Activated T-cell treated with anti-CD3 and anti-CD28 coated beads for 4 hours (primary cell): ENCODE measurements at regions not wholly inside any gene's neighbourhood (a gene's known extent, or its start where the extent isn't known, plus 50 kb on each side); places are given as distances from the start of the nearest gene placed in this dataset.

Experiments
- DNase-seq: peaks from one replicate; pipeline ENCODE4 v3.0.0-alpha.2; 2020

GRCh38 chr22:49195636-49196035 is 632.0 kb downstream of the BRD1 start:
- no peak for DNase-seq

- DNase-seq = no peak
Measured at GRCh38 chr22:49193901-49194465, 633.7 kb downstream of the BRD1 start.

- DNase-seq = no peak
Measured at GRCh38 chr22:49193348-49193747, 634.3 kb downstream of the BRD1 start.

GRCh38 chr22:49192857-49193250 is 634.8 kb downstream of the BRD1 start:
- no peak for DNase-seq

GRCh38 chr22:49192180-49192856 is 635.4 kb downstream of the BRD1 start:
- DNase-seq = no peak

GRCh38 chr22:49191506-49191980 is 636.1 kb downstream of the BRD1 start:
- no peak for DNase-seq

- DNase-seq = no peak
Measured at GRCh38 chr22:49190816-49191505, 636.7 kb downstream of the BRD1 start.

- DNase-seq = no peak
Measured at GRCh38 chr22:49189871-49190270, 637.8 kb downstream of the BRD1 start.

GRCh38 chr22:49188591-49188990 is 639.1 kb downstream of the BRD1 start:
- no peak for DNase-seq

- no peak for DNase-seq
Measured at GRCh38 chr22:49188091-49188490, 639.6 kb downstream of the BRD1 start.

GRCh38 chr22:49186762-49187161 is 640.9 kb downstream of the BRD1 start:
- DNase-seq = no peak

GRCh38 chr22:49186293-49186692 is 641.4 kb downstream of the BRD1 start:
- DNase-seq = no peak

GRCh38 chr22:49185312-49185969 is 642.2 kb downstream of the BRD1 start:
- no peak for DNase-seq

- DNase-seq = no peak
Measured at GRCh38 chr22:49184736-49185135, 642.9 kb downstream of the BRD1 start.

GRCh38 chr22:49183826-49184216 is 643.9 kb downstream of the BRD1 start:
- no peak for DNase-seq

GRCh38 chr22:49183208-49183825 is 644.4 kb downstream of the BRD1 start:
- DNase-seq = no peak

GRCh38 chr22:49182416-49182815 is 645.3 kb downstream of the BRD1 start:
- DNase-seq = no peak

- no peak for DNase-seq
Measured at GRCh38 chr22:49181942-49182341, 645.7 kb downstream of the BRD1 start.

- DNase-seq = no peak
Measured at GRCh38 chr22:49181431-49181830, 646.2 kb downstream of the BRD1 start.

- DNase-seq = no peak
Measured at GRCh38 chr22:49180683-49181024, 647.0 kb downstream of the BRD1 start.

GRCh38 chr22:49179886-49180682 is 647.6 kb downstream of the BRD1 start:
- DNase-seq = no peak

GRCh38 chr22:49179175-49179574 is 648.5 kb downstream of the BRD1 start:
- no peak for DNase-seq
